HG03575 (cell line): ENCODE measurements at regions not wholly inside any gene's neighbourhood (a gene's known extent, or its start where the extent isn't known, plus 50 kb on each side); places are given as distances from the start of the nearest gene placed in this dataset.

Experiments
- ATAC-seq: cut with Tn5 transposase; IDR thresholded peaks from one replicate; pipeline ENCODE4 v1.9.1; 2021; ENCODE audit not compliant: unreplicated experiment, insufficient number of reproducible peaks, low FRiP score; ENCODE audit errors: extremely low read depth

DNA sequence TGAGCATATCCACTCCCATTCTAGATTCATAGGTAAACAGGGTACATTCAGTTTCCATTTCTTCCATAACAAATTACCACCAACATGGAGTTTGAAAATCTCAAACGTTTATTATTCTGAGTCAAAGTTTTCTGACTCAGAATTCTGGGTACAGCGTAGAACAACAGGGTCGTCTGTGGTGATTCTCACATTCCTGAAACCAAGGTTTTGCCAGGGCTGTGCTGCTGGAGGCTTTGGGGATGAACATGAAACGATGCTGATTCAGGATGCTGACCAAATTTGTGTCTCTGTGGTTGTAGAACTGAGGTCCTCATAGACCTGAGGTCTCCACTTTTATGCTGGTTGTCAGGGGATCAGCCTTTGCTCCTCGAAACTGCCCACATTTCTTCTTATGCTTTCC lies 255.7 kb downstream of the DSEL start:
- ATAC-seq, result no peak

- no peak for ATAC-seq
Observed at GRCh38 chr18:67250776-67251424, 265.6 kb downstream of the DSEL start.

GRCh38 chr18:67243799-67244587 lies 272.5 kb downstream of the DSEL start:
- ATAC-seq, result no peak

DNA sequence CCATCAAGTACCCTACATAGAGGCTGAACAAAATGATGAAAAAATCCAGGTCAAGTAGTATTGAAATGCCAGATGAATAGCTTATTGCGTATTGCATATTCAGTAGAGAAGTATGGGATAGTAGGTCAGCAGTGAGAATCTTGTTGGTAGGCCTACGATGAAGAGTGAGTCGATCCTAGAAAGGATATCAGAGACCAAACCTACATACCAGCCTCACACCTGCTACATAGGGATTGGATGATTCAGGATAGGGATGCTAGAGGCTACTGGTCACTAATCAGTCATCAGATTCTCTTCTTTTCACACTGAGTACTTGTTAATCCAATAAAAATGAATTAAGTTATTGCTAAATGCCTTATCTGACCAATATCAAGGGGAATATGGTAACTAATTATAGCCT lies 274.5 kb downstream of the DSEL start:
- no peak for ATAC-seq

DNA sequence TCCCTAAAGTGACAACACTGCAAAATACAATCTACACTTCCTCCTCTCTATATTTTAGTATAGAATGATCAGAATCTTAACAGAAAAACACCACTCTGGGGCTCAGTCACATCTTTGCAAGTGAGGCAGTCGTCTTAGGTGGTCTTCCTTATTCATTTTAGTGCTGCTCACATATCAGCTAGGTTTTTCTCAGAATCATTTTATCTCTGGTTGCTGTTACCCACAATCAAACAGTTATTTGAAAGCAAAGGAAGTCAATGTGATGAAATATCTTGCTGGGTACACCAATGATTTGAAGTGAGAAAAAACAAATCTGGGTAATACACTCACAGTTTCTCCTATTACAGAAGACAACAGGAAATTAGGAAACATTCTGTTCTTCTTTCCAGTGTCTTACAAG lies 275.2 kb downstream of the DSEL start:
- ATAC-seq, result no peak

DNA sequence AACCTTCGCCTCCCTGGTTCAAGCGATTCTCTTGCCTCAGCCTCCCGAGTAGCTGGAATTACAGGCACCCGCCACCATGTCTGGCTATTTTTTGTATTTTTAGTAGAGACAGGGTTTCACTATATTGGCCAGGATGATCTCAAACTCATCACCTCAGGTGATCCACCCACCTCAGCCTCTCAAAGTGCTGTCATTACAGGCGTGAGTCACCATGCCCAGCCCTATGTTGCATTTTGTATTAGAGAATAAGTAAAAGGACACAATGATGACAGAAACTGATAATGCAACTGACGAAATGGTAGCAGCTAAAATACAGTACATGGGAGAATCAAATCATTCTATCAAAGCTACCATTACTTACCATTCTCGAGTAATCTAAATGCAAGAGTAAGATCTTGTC lies 276.7 kb downstream of the DSEL start:
- no peak for ATAC-seq

GRCh38 chr18:67232991-67233390 lies 283.5 kb downstream of the DSEL start:
- no peak for ATAC-seq

DNA sequence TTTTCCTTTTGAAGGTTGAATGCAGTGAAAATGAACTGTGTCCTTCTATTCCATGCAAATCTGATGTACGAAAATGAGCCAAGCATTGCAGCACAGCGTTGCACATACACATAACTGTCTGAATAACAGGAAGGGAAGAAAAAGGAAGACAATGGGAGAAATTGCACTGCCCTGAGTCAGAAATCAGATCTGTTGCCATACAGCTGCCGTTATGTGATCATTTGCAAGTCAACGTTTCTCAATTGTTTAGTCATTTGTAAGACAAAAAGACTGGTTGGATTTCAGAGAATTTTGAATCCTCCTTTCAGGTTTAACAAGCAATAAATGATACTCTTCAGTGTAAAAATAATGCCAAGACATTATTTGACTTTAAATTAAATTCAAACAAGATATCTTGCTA lies 284.1 kb downstream of the DSEL start:
- no peak for ATAC-seq

- no peak for ATAC-seq
Observed at GRCh38 chr18:67222887-67223286, 293.6 kb downstream of the DSEL start.

GRCh38 chr18:67219821-67220220 lies 296.7 kb downstream of the DSEL start:
- no peak for ATAC-seq

GRCh38 chr18:67218556-67218955 lies 298.0 kb downstream of the DSEL start:
- ATAC-seq, result no peak

DNA sequence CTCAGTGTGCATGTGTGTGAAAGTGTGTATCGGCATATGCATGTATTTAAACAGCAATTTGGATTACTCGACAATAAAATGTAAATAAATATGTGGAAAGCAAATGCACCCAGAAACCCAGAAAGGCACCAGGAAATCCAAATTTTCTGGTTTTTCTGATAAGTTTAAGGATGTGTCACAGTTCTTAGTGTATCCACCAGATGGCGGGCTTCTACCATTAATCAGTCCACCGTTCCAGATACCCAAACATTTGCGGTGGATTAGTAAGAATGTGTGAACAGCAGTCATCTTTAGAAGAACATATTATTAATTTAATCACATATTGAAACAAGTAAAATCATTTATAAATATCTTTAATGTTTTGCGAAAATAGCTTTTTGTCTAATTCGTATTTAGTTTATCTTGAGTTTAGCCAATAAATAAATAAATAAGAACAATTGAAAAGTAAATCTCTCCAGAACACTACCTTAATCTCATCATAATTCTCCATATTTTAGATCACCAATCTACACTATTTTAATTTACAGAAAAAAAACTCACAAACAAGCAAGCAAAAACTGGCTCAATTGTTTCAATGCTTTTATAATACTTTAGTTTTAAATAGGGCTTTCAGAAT lies 298.9 kb downstream of the DSEL start:
- ATAC-seq, result peak; percentile 81

GRCh38 chr18:67216846-67217245 lies 299.7 kb downstream of the DSEL start:
- ATAC-seq, result no peak

- ATAC-seq, result no peak
Observed at GRCh38 chr18:67215686-67216085, 300.8 kb downstream of the DSEL start.

- no peak for ATAC-seq
Observed at GRCh38 chr18:67211646-67212045, 304.9 kb downstream of the DSEL start.

GRCh38 chr18:67200665-67201064 lies 315.9 kb downstream of the DSEL start:
- no peak for ATAC-seq

DNA sequence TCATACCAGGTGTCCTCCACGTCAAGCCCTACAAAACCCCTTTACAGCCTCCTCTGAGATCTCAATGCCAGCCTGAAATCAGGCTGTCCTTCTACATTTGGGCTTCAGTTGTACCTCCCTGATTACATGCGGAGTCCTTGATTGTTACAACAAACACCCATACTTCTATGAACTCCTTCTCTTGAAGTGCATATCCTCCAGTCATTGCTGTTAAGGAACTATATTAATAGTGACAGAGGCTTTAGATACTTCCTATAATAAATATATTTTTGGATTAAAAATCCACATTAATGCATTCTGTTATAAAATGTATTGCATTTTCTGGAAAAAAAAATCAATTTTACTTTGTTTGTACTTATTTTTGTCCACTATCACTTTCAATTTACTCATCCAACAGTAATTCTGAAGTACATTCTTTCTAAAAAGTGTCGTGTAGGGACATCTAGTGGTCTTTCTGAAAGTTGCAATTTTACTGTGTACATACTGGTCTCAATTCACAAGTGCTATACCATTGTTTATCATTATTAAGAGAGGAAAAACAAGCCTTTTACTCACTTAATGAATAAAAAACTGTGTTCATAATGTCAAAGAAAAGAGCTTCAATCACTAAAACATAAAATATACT lies 316.4 kb downstream of the DSEL start:
- peak; percentile 88 for ATAC-seq

- no peak for ATAC-seq
Observed at GRCh38 chr18:67194886-67195285, 321.6 kb downstream of the DSEL start.

DNA sequence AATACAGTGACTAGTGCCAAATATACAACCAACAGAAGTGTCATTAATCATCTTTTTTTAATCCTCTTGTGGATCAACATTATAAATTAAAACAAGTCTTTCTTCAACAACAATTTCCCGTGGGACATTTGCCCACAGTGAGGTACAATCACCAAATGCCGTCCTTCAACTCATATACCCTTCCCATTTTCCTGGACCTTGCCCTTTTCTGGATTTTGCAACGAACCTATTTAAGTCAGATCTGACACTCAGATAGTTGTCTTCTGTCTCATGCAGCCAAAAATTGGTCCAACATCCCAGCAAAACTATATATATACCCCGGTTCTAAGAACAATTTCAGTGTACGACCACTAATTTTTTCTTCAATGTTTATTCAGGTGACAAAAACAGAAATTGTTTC lies 324.0 kb downstream of the DSEL start:
- no peak for ATAC-seq

GRCh38 chr18:67183398-67183797 lies 333.1 kb downstream of the DSEL start:
- ATAC-seq, result no peak
